ENCODE measurements at regions not wholly inside any gene's neighbourhood (a gene's known extent, or its start where the extent isn't known, plus 50 kb on each side); places are given as distances from the start of the nearest gene placed in this dataset.

DNA sequence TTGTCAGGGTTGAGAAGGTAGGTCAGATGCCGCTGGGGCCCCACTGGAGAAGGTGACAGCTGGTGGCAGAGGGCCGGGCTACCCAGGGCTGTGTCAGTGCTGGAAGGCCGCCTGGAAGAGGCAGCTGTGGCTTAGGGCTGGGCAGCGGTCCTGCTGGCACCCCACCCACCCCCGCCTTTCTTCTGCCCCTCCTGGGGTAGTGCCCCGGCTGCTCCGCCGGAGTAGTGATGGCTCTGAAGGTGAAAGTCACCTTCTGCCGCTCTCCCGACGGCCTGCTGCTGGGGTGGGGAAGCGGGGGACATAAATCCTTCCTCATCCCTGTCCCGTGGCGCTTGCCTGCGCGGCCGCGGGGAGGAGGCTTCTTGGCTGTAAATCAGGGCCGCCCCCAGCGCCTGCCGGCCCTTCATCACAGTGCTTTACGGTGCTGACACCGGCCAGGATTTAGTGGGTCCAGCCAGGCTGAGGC is 332.2 kb downstream of the DYSF start:
- no peak for DNase-seq

DNA sequence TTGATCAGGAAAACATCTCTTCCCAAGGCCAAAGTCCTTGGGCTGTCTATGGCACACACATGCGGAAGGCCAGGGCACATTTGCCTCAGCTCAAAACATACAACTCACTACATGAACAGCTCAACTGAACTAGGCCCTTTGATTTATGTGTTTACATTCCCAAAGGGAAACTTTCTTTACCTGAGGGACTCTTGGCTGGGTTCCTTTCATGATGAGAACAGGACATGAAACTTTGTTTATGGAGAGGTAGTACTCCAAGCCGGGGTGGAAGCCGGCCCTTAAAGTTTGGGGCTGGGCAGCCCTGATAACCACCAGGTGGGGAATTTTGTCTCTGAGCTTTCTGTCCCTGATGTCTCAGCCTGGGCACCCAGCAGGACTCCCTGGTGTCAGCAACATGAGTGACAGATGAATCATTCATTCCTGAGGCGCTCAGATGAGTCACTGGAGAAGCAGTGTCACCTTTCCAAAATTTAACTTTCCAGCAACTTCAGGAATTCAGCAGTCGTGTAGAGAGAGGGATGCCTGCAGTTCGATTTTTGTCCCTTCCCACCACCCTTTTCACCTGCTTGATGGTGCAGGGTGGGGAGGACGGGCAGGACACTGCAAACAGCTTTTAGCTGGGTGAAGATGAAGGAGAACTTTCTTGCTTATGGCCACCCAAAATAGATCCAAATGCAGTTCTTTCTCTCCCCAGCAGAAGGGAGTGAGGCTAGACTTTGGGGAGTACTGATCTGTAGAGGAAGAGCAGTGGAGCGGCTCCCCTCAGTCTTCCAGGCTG is 331.6 kb downstream of the DYSF start:
- DNase-seq = no peak

DNA sequence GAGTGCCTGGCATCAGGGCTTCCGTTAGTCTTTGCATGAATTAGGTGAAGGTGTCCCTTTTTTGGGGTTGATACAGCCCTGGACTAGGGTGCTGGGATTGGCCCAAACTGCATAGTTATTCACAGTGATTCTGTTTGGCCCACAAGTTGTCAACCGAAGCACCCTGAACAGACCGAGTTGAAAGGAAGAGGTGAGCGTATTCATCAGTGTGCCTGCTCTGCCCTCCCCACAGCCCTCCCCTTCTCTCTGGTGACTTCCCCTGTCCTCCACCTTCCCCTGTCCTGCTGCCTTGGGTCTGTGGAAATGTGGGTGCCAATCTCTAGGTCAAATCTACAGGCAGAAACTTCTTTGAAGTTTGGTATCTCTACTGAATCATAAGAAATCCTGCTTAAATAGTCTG is 330.5 kb downstream of the DYSF start:
- no peak for DNase-seq

DNA sequence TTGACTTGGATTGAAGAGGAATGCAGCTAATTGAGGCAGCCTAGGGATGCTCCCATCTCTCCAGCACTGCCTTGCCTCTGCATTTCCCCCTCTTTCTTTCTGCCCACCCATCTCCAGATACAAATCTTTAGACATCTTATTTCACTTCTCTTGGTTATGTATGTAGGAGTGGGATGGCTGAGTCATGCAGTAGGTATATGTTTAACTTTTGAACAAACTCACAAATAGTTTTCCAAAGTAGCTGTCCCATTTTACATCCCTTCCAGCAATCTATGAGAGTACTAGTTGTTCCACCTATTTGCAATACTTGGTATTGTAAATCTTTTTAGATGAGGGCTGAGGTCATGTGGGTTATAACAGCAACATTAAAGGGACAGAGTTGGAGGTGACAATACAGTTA is 329.9 kb downstream of the DYSF start:
- no peak for DNase-seq

DNA sequence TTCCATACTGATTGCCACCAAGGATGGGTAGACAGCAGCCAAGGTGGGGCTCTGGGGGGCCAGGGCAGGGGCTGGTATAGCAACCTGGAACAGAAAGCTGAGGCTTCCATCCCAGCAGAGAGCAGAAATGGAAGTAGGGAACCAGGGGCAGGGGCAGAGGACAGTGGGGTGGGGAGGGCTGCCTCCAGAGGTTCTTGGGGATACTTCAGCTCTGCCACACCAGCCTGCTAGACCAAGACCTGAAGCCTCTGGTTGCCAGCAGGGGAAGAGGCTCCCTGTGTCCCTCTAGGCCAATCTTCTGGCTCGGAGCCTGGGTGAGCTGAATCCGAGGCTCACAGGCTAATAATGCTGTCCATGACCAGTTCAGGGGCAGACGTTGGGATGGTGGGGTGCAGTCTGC is 329.0 kb downstream of the DYSF start:
- DNase-seq = no peak

DNA sequence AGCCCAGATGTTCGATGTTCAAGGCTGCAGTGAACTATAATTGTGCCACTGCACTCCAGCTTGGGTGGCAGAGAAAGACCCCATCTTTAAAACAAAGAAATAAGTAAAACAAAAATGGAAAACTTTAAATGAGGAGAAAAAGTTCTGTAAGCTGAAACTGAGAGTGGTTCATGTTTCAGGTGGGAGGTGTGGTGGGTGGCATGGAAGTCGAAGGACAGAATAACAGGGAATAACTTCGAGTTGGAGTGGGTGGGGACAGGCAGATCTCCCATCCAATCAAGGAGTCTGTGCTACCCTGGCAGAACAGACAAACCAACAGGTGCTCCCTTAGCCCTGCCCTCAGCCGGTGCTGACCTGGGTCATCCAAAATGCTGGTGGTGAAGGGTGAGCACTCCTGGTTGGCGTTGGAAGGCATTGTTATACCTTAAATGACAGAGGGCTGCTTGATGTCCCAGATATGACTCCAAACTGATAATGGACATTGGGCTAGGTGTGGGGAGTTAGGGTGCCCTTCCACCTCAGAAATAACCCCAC is 328.4 kb downstream of the DYSF start:
- no peak for DNase-seq

DNA sequence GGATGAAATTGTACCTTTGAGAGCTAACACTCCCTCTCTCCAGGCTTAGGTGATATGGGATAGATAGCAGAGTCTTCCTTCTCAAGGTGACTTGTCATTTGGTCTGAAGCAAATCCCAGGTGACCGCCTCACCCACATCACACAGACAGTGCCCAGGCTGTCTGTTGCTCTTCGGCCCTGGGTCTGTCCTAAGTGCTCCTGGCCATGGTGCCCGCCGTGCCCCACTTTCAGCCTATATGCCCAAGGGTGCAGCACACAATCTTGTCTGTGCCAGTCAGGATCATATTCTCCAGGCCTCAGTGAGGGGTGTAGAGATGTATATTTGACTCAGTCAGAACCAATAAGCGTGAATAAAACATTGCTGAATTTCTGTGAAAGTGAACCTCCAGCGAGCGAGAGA is 326.8 kb downstream of the DYSF start:
- no peak for DNase-seq

DNA sequence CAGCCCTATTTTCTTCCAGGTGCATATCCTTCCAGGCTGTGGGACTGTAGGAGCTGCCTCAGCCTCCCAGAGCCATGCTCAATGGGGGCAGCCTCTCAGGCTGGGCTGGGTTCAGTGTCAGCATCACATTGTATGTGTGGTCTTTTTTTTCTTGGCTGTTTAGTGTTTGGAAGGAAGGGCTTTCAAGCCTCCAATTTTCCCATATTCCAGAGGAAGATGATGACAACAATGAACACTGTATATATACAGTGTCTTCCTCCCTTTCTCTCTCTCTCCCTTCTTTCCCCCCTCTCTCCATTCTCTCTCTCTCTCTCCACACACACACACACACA is 326.4 kb downstream of the DYSF start:
- DNase-seq = no peak

DNA sequence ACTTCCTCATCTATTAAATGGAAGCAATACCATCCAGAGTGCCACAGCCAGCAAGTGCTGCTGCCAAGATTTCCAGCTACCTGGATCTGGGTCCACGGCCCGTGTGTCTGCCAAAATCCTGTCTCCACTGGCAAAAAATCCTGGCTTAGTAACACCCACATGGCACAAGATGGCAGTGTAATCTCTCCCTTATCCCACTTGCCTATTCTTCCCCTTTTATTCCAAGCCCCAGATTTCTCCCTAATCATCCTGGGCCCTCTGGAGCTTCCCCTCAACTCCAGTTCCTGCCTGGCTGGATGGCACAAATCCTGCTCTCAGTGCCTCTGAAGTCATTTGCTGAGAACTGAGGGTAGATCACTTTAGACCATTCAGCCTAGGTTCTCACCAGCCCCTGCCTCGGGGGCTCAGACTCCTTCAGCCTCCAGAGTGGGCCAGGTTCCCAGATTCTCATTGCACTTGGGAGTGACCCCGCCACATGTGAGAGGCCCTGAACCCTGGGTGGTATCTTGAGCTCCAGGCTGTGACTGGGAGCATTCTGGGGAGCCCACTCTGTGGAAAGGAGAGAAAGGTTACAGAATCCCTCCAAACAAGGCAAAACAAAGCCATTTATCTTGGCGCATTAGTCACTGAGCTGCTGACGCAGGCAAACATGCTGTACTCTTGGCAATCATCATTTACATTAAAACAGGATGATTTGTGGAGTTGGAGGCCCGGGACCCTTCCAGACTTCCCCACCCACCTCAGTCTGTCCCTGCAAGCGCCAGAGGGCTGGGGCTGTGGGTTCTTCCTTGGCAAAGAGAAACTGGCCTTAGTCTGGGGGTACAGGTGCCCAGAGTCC is 325.8 kb downstream of the DYSF start:
- DNase-seq = no peak

DNA sequence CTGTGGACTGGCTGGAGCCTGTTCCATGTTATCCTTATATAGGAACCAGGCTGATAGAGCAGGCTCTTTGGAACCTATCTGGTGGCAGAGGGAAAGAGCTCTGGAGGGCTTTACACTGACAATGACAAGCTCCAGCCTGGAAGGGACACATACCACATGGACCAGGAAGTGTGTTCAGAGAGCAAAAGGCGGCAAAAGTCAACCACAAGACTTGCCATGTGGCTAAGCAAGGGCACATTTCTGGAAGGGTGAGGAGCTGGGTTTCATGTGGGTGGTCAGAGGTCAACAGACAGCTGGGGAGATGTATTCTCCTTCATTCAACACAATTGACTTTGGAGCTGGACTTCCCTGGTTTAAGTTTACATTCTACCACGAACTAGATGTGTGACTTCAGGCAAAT is 325.2 kb downstream of the DYSF start:
- no peak for DNase-seq

DNA sequence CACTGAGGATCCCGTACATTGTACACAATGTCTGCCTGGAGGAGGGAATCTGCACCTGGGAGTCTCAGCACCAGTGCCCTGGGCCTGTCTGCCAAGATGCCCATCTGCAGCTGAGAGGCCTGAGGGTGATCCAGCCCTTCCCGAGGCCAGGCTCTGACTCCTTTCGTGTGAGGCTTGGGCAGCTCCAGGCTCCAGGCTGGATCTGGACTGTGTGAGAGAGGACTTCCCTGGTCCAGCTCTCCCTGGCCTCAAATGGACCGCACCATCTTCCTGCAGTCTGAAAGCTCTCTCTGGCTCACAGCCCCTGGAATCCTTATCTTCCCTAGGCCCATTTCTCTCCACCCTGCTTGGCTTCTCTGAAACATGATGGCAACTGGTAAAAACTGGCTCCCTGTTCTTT is 324.6 kb downstream of the DYSF start:
- no peak for DNase-seq

DNA sequence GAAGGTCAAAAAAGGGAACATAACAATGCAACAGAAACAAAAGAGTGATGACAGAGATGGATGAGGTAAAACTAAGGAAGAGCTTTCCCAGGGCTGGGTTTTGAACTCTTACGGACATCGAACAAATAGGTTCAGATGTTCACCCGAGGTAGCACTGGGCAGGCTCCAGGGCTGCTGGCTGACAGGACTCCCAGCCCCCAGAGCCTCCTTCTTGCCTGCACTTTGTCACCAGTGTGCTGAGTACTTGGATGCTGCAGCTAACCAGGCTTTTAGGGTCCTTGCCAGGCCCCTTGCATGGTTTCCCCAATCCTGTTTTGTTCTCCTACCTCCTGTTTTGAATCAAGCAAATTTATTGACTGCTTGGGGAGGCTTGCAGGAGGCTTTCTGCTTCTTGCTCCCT is 322.9 kb downstream of the DYSF start:
- no peak for DNase-seq

DNA sequence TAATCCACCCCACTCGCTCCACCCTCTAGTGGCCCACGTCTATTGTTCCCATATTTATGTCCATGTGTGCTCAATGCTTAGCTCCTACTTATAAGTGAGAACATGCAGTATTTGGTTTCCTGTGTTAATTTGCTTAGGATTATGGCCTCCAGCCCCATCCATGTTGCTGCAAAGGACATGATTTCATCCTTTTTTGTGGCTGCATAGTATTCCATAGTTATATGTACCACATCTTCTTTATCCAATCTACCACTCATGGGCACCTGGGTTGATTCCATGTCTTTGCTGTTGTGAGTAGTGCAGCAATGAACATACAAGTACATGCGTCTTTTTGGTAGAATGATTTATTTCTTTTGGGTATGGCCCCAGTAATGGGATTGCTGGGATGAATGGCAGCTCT is 319.9 kb downstream of the DYSF start:
- no peak for DNase-seq

DNA sequence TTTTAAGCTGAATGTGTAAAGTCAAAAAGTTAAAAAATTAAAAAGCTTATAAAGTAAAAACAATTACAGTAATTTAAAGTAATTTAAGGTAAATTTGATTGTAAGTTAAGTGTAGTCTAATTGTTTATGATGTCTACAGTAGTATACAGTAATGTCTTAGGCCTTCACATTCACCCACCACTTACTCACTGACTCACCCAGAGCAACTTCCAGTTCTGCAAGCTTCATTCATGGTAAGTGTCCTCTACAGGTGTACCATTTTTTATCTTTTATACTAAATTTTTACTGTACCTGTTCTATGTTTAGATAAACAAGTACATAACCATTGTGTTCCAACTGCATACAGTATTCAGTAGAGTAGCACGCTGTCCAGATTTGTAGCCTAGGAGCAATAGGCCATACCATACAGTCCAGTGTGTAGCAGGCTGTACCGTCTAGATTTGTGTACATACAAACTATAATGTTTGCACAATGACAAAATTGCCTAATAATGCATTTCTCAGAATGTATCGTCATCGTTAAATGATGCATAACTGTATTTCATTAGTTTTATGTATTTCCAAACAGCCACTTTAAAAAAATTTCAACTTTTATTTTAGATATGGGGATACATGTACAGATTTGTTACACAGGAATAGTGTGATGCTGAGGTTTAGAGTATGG is 319.3 kb downstream of the DYSF start:
- DNase-seq = no peak

DNA sequence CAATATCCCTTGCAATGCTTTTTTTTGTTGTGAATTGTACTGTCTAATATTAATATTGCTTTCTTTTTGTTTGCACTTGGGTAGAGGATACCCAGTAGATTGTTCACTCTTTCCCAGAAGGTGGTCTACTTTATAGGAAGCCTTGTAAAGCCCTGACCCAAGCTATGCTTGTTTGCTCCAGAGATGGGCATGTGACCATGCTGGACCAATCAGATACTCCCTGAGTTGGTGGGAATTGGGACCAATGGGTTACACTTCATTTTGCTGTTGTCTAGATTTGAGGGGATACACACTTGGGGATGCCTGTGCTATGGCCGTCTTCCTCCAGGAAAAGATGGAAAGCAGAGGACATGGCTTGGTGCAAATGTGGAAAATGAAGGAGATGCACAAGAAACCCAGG is 314.3 kb downstream of the DYSF start:
- DNase-seq = no peak

DNA sequence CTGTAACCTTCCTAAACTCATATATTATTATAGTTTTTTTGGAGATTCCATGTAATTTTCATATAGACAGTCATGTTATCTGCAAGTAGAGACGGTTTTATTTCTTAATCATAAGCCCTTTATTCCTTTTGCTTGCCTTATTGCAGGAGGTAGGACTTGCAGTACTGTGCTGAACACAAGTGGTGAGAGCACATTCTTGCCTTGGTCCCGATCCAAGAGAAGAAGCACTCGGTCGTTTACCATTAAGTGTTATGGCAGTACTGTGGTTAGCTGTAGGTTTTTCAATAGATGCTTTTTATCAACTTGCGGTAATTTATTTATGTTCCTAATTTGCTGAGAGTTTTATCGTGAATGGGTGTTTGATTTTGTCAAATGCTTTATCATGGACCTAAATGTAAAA is 305.7 kb downstream of the DYSF start:
- no peak for DNase-seq

DNA sequence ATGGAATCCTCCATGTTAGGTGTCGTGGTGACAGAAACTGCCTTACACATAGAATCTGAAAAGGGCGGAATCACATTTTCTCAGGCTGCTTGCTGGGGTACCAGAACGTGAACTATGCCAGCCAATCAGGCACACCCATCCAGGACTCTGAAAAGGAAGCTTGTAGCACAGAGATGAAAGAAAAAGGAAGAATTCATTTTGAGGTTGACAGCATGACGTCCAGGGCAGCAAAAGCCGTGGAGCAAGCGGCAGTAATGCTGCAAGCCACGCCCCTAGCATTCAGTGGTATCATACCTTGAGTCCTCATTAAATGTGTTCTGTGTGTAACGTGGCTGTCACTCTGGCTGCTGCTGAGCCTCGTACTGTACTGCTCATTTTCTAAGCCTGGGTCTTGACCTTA is 304.0 kb downstream of the DYSF start:
- no peak for DNase-seq

DNA sequence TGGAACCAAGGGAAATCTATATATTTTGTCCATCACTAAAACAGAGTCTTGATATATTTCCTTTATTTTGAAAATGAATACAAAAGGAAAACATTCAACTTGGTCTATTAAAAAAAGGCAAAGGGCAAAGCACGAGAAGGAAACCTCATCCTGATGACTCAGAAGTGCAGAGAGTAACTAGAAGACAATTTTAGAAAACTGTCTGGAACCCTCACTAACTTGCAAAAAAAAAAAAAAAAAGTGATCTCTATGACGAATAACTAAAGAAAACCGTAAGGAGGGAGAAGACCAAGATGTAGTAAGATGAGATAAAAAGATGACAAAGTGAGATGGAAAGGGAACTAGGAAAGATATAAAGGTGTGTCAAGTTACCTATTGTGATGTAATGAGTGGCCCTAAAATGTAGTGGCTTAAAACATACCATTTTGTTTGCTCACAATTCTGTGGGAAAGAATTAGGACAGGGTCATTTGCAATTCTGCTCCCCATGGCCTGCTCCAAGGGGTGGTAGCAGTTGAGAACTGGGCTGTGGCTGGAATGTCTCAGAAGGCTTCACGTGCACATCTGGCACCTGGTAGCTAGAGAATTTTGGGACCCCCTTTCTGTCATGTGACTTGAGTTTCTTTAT is 303.0 kb downstream of the DYSF start:
- DNase-seq = no peak

DNA sequence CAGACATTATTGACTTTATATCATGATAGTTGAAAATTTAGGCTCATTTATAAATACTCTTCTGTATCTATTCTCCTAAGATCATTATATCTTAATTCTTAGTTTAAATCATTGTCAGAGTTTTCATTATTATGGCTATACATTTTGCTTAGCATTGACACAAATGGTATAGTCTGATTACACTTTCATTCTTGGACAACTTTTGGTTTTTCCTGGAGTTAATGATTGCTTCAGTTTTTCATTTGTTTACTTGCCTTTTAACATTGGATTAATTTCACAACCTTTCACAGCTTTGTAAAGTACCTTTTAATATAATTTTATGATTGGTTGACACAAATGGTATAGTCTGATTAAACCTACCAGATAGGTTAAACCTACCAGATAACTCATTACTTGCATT is 298.2 kb downstream of the DYSF start:
- DNase-seq = no peak

DNA sequence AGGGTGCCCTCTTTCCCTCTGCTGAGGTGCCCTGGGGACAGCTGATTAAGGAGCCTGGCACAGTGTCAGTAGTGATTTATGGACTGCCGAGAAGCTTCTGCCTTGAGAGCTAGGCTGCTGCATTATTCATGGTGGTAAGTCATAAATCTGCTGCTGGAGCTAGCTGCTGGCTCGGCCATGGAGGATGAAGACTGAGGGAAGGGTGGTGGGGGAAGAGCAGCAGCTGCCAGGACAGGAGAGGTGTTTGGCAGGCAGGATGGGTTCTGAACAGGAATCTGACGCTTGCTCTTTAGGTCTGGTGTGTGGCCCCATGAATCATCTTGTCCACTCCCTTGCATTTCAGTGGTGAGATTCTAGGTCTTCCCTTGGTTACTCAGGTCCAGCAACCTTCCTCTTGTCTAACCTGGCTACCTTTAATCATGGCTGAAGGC is 296.3 kb downstream of the DYSF start:
- DNase-seq = peak; percentile 27

DNA sequence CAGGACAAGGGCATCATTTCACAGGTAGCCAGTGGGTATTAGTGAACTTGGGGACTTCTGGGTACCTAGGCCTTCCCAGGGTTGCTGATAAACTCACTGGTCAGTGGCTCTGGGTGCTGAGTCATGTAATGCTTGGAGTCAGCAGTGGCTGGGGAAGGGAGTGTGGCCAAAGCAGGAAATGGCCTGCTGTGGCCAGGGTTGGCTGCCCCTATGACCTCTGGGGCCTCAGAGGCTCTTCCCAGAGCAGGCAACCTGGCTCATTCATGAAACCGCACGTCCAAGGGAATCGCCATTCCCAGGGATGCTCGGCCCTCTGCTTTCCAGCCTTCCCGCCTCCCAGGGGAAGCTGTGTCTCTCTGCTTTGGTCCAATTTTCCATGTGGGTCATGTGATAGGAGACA is 294.9 kb downstream of the DYSF start:
- no peak for DNase-seq

DNA sequence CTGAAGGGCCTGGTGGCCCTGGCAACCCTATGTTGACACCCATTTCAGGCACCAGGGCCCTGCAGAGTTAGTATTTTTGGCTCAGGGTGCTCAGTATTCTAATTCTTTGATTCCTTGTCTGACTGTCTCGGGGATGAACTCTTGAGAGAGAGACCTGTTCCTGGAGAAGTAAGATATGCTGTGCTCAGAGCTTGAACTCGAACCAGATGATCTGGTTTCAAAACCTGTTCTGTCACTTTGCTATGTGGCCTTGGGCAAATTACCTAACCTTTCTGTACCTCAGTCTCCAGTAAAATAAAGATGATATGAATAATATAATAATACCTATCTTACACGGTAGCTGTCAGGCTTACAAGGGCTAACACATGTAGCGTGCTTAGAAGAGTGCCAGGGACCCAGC is 294.2 kb downstream of the DYSF start:
- no peak for DNase-seq

DNA sequence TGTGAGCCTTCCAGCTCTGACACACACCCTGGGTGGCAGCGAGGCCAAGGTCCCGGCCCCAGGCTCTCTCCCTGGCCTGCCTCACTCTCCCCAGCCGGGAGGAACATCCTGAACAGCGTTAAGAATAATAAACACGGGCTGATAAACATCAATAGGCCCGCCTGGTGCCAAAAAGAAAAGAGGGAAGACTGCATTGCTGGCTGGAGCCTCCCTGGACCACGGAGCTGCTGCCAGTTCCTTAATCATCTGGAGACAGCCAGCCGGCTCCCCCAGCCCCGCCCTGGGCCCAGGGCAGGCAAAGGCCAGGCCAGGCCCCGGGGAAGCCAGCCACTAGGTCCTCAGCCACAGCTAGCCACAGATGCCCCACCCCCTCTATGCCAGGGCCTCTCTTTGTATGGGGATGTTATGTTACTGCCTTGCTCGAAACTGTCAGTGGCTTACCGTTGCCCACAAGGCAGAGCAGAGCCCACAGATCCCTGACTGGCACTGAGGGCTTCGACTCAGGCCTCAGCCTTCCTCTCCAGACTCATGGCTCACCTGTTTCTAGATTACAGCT is 293.7 kb downstream of the DYSF start:
- DNase-seq = no peak

Data from DMS153 (cell line).